ENCODE measurements at regions not wholly inside any gene's neighbourhood (a gene's known extent, or its start where the extent isn't known, plus 50 kb on each side); places are given as distances from the start of the nearest gene placed in this dataset.

GRCh38 chr3:164478323-164478722, 600.0 kb downstream of the SI start:
- WGBS, 2 donors: 79 to 82% methylated on average over 5 of the region's 5 CpGs
- DNase-seq: no peak

GRCh38 chr3:164477403-164477802, 600.9 kb downstream of the SI start:
- ATAC-seq (ENCODE audit: insufficient read depth, low FRiP score): no peak

More at GRCh38 chr3:164478323-164478722, 600.0 kb downstream of the SI start:
- Histone ChIP-seq H3K27me3 (ENCODE audit: control insufficient read depth in 3 of 3, insufficient read depth in 3 of 3, low read length in 2 of 3) (no peaks in the 10 kb centered on the region), H3K36me3 (ENCODE audit: control insufficient read depth in 4 of 4, insufficient read depth in 4 of 4, low read length in 4 of 4) (no peaks in the 10 kb centered on the region), H3K27ac (ENCODE audit: low read depth in 1 of 2, low read length in 1 of 2) (no peak overlapping the region), H3K4me1 (ENCODE audit: control insufficient read depth in 5 of 5, insufficient read depth in 5 of 5, low read length in 5 of 5) (no peaks in the 10 kb centered on the region), H3K9ac (ENCODE audit: insufficient read depth in 1 of 2, low read length in 2 of 2) (no peak overlapping the region), H3K4me3 (no peak overlapping the region), H3K9me3 (ENCODE audit: control insufficient read depth in 4 of 4, insufficient read depth in 3 of 4, low read length in 3 of 4) (no peaks in the 10 kb centered on the region)
- no peak for ATAC-seq (ENCODE audit: insufficient read depth, low FRiP score)
- TF ChIP-seq CTCF (IDR thresholded peaks at IDR 0.05; ENCODE audit: control extremely low read depth, extremely low read depth): no peak

GRCh38 chr3:164476631-164477030, 601.7 kb downstream of the SI start:
- Histone ChIP-seq H3K36me3 (ENCODE audit: control insufficient read depth in 4 of 4, insufficient read depth in 4 of 4, low read length in 4 of 4) (no peaks in the 10 kb centered on the region), H3K4me3 (no peak overlapping the region), H3K27ac (ENCODE audit: low read depth in 1 of 2, low read length in 1 of 2) (no peak overlapping the region), H3K27me3 (ENCODE audit: control insufficient read depth in 3 of 3, insufficient read depth in 3 of 3, low read length in 2 of 3) (no peaks in the 10 kb centered on the region), H3K9me3 (ENCODE audit: control insufficient read depth in 4 of 4, insufficient read depth in 3 of 4, low read length in 3 of 4) (no peaks in the 10 kb centered on the region), H3K4me1 (ENCODE audit: control insufficient read depth in 5 of 5, insufficient read depth in 5 of 5, low read length in 5 of 5) (no peaks in the 10 kb centered on the region), H3K9ac (ENCODE audit: insufficient read depth in 1 of 2, low read length in 2 of 2) (no peak overlapping the region)
- DNase-seq: no peak
- TF ChIP-seq CTCF (IDR thresholded peaks at IDR 0.05; ENCODE audit: control extremely low read depth, extremely low read depth): no peak
- WGBS, 2 donors: 72 to 83% methylated on average over 3 of the region's 3 CpGs
- ATAC-seq (ENCODE audit: insufficient read depth, low FRiP score): no peak

More at GRCh38 chr3:164477403-164477802, 600.9 kb downstream of the SI start:
- TF ChIP-seq CTCF (IDR thresholded peaks at IDR 0.05; ENCODE audit: control extremely low read depth, extremely low read depth): no peak
- Histone ChIP-seq H3K4me1 (ENCODE audit: control insufficient read depth in 5 of 5, insufficient read depth in 5 of 5, low read length in 5 of 5) (no peaks in the 10 kb centered on the region), H3K4me3 (no peak overlapping the region), H3K9ac (ENCODE audit: insufficient read depth in 1 of 2, low read length in 2 of 2) (no peak overlapping the region), H3K9me3 (ENCODE audit: control insufficient read depth in 4 of 4, insufficient read depth in 3 of 4, low read length in 3 of 4) (no peaks in the 10 kb centered on the region), H3K27me3 (ENCODE audit: control insufficient read depth in 3 of 3, insufficient read depth in 3 of 3, low read length in 2 of 3) (no peaks in the 10 kb centered on the region), H3K36me3 (ENCODE audit: control insufficient read depth in 4 of 4, insufficient read depth in 4 of 4, low read length in 4 of 4) (no peaks in the 10 kb centered on the region), H3K27ac (ENCODE audit: low read depth in 1 of 2, low read length in 1 of 2) (no peak overlapping the region)
- 88 to 91% methylated on average over 1 of the region's 1 CpG for WGBS, 2 donors
- DNase-seq: no peak

DNA sequence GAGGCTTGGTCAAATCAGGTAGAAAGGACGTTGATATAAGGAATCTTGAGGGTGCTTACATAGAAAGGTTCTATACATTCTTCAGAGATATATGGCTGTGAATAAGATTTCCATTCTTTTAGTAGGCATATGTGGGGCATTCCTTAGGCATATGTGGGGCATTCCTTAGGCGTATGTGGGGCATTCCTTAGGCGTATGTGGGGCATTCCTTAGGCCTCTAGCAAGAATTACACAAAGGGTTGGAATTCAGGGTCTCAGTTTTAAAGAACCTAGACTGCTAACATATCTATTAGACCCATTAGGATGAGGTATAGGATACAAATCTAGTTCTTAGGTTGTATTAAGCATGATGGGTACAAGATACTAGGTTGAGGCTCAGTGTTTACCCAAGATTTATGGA, 607.8 kb downstream of the SI start:
- no peaks in the 10 kb centered on the region for H3K27me3 ChIP-seq (ENCODE audit: control insufficient read depth in 3 of 3, insufficient read depth in 3 of 3, low read length in 2 of 3)
- no peaks in the 10 kb centered on the region for H3K36me3 ChIP-seq (ENCODE audit: control insufficient read depth in 4 of 4, insufficient read depth in 4 of 4, low read length in 4 of 4)
- H3K9ac ChIP-seq (ENCODE audit: insufficient read depth in 1 of 2, low read length in 2 of 2): no peak overlapping the region
- H3K4me1 ChIP-seq (ENCODE audit: control insufficient read depth in 5 of 5, insufficient read depth in 5 of 5, low read length in 5 of 5): no peaks in the 10 kb centered on the region
- no peak overlapping the region for H3K4me3 ChIP-seq
- 56 to 72% methylated on average over 3 of the region's 3 CpGs for WGBS, 2 donors
- no peaks in the 10 kb centered on the region for H3K9me3 ChIP-seq (ENCODE audit: control insufficient read depth in 4 of 4, insufficient read depth in 3 of 4, low read length in 3 of 4)
- ATAC-seq (ENCODE audit: insufficient read depth, low FRiP score) (no peak), DNase-seq (no peak)
- H3K27ac ChIP-seq (ENCODE audit: low read depth in 1 of 2, low read length in 1 of 2): no peak overlapping the region
- no peak for TF ChIP-seq CTCF (IDR thresholded peaks at IDR 0.05; ENCODE audit: control extremely low read depth, extremely low read depth)

Measured in lung (tissue), 11 donors.